ENCODE measurements at regions not wholly inside any gene's neighbourhood (a gene's known extent, or its start where the extent isn't known, plus 50 kb on each side); places are given as distances from the start of the nearest gene placed in this dataset.

DNA sequence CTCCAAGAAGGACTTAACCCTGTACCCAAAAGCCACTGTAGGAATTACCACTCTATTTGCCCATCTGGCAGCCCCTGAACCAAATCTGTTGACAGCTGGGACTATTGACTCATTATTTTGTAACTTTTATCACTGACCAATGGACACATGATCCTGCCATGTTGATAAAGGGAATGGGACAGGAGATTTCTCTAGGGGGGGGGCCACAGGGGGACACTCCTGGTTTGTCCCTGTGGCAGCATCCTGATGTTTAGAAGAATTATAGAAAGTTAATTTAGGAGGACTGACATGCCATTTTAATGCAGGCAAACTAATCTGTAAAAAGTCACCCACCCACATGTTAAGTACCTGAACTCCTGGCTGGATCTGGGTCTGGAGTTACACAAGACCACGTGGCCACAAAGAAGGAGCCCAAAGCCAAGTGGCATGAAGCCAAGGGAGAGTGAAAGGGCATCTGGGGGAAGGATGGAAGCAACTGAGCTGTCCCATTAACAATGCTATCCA, 558.1 kb downstream of the ETS1 start:
- ATAC-seq: no peak
- 0% methylated on average over 1 of the region's 1 CpG for WGBS, 2 donors
- FAIRE-seq: no peak

DNA sequence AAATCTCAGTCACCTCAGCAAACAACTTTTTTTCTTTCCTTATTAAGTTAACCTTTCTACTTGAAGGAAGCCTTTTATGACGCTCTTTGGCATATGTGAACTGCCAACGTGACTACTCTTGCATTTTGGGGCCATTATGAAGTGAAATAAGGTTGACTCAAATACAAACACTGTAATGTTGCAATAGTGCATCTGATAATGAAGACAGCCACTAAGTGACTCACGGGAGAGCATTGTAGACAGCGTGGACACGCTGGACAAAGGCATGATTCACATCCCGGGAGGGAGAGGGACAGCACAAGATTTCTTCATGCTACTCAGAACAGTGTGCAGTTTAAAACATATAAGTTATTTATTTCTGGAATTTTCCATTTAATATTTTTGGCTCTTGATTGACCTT, 560.8 kb downstream of the ETS1 start:
- DNase-seq (no peak), ATAC-seq (peak in 2 of 4 donors; percentile 65 to 69), FAIRE-seq (no peak)
- intact Hi-C loops (cut with DNase I): no loop called here
- 37 to 51% methylated on average over 6 of the region's 6 CpGs for WGBS, 2 donors
- TF ChIP-seq, protein P1, sequence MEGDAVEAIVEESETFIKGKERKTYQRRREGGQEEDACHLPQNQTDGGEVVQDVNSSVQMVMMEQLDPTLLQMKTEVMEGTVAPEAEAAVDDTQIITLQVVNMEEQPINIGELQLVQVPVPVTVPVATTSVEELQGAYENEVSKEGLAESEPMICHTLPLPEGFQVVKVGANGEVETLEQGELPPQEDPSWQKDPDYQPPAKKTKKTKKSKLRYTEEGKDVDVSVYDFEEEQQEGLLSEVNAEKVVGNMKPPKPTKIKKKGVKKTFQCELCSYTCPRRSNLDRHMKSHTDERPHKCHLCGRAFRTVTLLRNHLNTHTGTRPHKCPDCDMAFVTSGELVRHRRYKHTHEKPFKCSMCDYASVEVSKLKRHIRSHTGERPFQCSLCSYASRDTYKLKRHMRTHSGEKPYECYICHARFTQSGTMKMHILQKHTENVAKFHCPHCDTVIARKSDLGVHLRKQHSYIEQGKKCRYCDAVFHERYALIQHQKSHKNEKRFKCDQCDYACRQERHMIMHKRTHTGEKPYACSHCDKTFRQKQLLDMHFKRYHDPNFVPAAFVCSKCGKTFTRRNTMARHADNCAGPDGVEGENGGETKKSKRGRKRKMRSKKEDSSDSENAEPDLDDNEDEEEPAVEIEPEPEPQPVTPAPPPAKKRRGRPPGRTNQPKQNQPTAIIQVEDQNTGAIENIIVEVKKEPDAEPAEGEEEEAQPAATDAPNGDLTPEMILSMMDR (IDR thresholded peaks at IDR 0.05): no peak
- Histone ChIP-seq H3K36me3 (no peaks in the 10 kb centered on the region), H3K27me3 (no peaks in the 10 kb centered on the region), H3K4me1 (no peaks in the 10 kb centered on the region), H3K9me3 (no peaks in the 10 kb centered on the region), H3K27ac (no peak overlapping the region), H3K4me3 (no peak overlapping the region)

More for the DNA sequence above, 558.1 kb downstream of the ETS1 start:
- DNase-seq: no peak
- TF ChIP-seq, protein P1 (IDR thresholded peaks at IDR 0.05): no peak
- intact Hi-C loops (cut with DNase I): no loop called here
- Histone ChIP-seq H3K9me3 (no peaks in the 10 kb centered on the region), H3K27ac (no peak overlapping the region), H3K4me3 (no peak overlapping the region), H3K27me3 (no peaks in the 10 kb centered on the region), H3K36me3 (no peaks in the 10 kb centered on the region), H3K4me1 (no peaks in the 10 kb centered on the region)

DNA sequence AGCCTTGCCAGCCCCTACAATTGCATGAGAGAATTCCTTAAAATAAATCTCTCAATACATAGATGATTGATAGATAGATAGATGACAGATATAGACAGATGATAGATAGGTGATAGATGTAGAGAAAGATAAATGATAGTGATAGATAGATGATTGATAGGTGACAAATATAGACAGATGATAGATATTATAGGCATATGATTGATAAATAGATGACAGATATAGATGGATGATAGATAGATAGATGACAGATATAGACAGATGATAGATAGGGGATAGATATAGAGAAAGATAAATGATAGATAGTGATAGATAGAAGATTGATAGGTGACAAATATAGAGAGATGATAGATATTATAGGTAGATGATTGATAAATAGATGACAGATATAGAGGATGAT, 564.6 kb downstream of the ETS1 start:
- DNase-seq: no peak
- FAIRE-seq: no peak
- no peaks in the 10 kb centered on the region for H3K9me3 ChIP-seq
- no peaks in the 10 kb centered on the region for H3K36me3 ChIP-seq
- no peaks in the 10 kb centered on the region for H3K27me3 ChIP-seq
- intact Hi-C loops (cut with DNase I): no loop called here
- no peaks in the 10 kb centered on the region for H3K4me1 ChIP-seq
- H3K4me3 ChIP-seq: no peak overlapping the region
- H3K27ac ChIP-seq: no peak overlapping the region
- TF ChIP-seq, protein P1 (IDR thresholded peaks at IDR 0.05): no peak
- ATAC-seq: no peak

DNA sequence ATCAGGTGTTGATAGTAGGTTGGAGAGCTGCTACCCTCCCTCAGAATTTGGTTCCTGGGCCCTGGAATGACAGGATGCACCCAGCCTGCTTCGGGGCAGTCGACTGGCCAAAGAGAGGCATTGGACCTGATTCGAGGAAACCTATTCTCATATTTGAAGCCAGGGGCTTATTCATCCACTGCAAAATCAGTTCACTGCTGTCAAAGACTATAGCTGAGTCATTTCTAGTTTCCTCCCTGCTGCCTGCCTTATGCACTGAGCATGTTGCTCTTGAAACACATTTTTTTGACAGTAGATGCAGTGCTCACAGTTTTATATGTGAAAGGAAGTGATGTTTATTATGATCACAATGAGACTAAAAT, 565.4 kb downstream of the ETS1 start:
- DNase-seq: no peak
- 57 to 82% methylated on average over 3 of the region's 3 CpGs for whole genome bisulfite sequencing, 2 donors
- TF ChIP-seq, protein P1 (IDR thresholded peaks at IDR 0.05): no peak
- no peaks in the 10 kb centered on the region for H3K36me3 ChIP-seq
- no peaks in the 10 kb centered on the region for H3K4me1 ChIP-seq
- no peak overlapping the region for H3K27ac ChIP-seq
- H3K27me3 ChIP-seq: no peaks in the 10 kb centered on the region
- ATAC-seq: no peak
- FAIRE-seq: no peak
- H3K9me3 ChIP-seq: no peaks in the 10 kb centered on the region
- intact Hi-C loops (cut with DNase I): no loop called here
- no peak overlapping the region for H3K4me3 ChIP-seq

DNA sequence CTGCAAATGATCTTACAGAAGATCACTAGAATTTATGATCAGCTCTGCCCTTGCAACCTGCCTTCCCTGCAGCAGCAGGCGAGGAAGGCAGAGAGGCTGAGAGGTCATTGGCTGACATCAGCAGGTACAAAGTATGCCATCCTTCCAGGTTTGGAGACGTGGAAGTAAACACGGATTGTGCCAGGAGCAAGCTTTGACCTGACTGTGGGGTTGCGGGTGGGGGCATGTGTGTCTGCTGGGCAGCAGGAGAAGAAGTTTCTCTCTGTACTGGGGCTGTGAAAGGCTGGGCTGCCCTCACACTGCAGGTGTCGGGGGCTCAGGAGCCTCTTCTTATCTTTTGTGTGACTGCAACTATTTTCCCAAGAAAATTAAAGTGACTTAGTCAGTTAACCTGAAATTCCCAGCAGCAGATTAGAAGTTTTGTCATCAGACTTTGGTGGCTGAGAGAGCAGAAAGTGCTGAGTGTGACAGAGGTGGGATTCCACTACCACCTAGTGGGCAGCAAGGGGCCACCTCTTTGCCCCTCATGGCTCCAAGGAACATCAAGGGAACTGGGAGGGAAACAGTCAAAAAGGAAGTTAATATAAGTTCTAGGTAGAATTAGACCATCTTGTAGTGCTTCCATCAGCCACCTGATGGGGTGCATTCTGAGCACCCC, 565.9 kb downstream of the ETS1 start:
- intact Hi-C loops (cut with DNase I): no loop called here
- FAIRE-seq: no peak
- Histone ChIP-seq H3K4me3 (no peak overlapping the region), H3K4me1 (no peaks in the 10 kb centered on the region), H3K9me3 (no peaks in the 10 kb centered on the region), H3K27ac (no peak overlapping the region), H3K36me3 (no peaks in the 10 kb centered on the region), H3K27me3 (no peaks in the 10 kb centered on the region)
- no peak for DNase-seq
- ATAC-seq: no peak
- TF ChIP-seq, protein P1 (IDR thresholded peaks at IDR 0.05): no peak
- WGBS, 2 donors: 35 to 40% methylated on average over 5 of the region's 5 CpGs

Data from pancreas (tissue), 10 donors.